ENCODE measurements at regions not wholly inside any gene's neighbourhood (a gene's known extent, or its start where the extent isn't known, plus 50 kb on each side); places are given as distances from the start of the nearest gene placed in this dataset.

DNA sequence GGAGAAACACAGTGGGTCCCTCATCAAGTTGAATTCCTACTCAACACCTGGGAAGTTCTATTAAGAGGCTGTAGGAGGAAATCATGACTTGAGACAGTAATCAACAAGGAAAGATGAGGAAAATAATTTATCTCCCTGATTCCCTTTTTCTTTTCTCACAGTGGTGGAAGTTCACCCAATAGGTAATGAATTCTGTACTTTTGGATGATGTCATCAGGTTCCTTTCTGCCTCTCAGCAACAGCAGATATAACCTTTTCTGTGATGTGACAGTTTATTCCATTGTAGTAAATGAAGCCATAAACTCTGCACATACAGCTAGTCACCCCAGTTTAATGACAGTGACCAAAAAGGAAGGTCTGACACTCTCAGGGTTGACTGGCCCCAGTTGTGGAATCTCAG is 1265.0 kb downstream of the NXPH1 start:
- Mint-ChIP-seq H3K36me3 (ENCODE audit: insufficient read depth) (no peaks in the 10 kb centered on the region), H3K27me3 (no peaks in the 10 kb centered on the region), H3K4me1 (ENCODE audit: low read depth) (no peaks in the 10 kb centered on the region), H3K9me3 (ENCODE audit: low read depth) (no peaks in the 10 kb centered on the region), H3K27ac (no peak overlapping the region), H3K4me3 (ENCODE audit: low read depth) (no peak overlapping the region)
- TF ChIP-seq, protein P1, sequence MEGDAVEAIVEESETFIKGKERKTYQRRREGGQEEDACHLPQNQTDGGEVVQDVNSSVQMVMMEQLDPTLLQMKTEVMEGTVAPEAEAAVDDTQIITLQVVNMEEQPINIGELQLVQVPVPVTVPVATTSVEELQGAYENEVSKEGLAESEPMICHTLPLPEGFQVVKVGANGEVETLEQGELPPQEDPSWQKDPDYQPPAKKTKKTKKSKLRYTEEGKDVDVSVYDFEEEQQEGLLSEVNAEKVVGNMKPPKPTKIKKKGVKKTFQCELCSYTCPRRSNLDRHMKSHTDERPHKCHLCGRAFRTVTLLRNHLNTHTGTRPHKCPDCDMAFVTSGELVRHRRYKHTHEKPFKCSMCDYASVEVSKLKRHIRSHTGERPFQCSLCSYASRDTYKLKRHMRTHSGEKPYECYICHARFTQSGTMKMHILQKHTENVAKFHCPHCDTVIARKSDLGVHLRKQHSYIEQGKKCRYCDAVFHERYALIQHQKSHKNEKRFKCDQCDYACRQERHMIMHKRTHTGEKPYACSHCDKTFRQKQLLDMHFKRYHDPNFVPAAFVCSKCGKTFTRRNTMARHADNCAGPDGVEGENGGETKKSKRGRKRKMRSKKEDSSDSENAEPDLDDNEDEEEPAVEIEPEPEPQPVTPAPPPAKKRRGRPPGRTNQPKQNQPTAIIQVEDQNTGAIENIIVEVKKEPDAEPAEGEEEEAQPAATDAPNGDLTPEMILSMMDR (IDR thresholded peaks at IDR 0.05; ENCODE audit: unreplicated experiment), result no peak
- no peak for DNase-seq (ENCODE audit: low spot score, unreplicated experiment)

DNA sequence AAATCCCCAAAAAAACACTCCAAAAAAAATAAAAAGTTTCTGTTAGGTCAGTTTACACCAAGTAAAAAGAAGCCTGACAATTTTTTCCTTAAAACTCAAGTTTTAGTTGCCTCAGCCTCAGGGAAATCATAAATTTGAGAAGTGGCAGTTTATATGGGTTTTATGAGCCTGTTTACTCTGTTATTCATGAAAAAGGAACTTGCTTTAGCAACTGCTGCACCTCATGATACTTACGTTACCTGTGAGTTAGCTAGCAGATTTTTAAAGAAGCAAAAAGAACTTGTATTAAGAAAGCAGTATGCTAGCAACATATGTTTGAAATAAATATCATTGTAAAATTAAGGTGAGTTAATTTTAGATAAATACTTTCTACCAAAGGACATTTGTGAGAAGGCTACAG is 1264.5 kb upstream of the PHF14 start:
- TF ChIP-seq, protein P1 (IDR thresholded peaks at IDR 0.05; ENCODE audit: unreplicated experiment), result no peak
- no peaks in the 10 kb centered on the region for H3K36me3 Mint-ChIP-seq (ENCODE audit: insufficient read depth)
- H3K4me3 Mint-ChIP-seq (ENCODE audit: low read depth), result no peak overlapping the region
- H3K4me1 Mint-ChIP-seq (ENCODE audit: low read depth), result no peaks in the 10 kb centered on the region
- no peaks in the 10 kb centered on the region for H3K27me3 Mint-ChIP-seq
- H3K9me3 Mint-ChIP-seq (ENCODE audit: low read depth), result no peaks in the 10 kb centered on the region
- no peak overlapping the region for H3K27ac Mint-ChIP-seq
- no peak for DNase-seq (ENCODE audit: low spot score, unreplicated experiment)

DNA sequence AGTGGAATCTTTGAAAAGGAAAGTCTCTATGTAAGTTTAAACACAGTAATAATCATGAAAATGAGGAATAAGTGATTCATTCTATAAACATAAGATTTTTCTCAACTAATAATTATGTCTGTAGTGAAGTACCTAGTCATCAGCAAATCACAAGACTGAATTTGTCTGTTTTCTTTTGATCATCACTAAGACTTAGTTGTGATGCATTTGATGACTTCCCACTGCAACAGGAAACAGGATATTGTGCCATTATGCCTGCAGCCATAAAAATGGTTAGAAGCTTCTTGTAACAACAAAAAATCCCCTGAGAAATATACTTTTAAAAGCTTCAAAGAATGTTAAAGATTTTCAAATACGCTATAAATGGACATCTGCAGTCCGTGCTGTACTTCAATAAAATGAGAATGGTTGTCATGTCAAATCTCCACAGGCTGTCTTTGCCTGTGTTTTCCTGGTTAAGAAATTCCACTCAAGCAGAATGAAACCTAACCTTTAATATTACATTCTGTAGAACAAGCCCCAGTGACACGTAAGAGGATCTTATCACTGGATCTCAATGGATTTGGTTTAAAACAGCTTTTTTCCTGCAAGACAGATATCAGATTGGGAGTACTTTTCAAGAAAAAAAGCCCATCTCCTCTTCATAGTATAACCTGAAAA is 1262.3 kb upstream of the PHF14 start:
- no peaks in the 10 kb centered on the region for H3K36me3 Mint-ChIP-seq (ENCODE audit: insufficient read depth)
- no peak for DNase-seq (ENCODE audit: low spot score, unreplicated experiment)
- no peak overlapping the region for H3K27ac Mint-ChIP-seq
- TF ChIP-seq, protein P1 (IDR thresholded peaks at IDR 0.05; ENCODE audit: unreplicated experiment), result no peak
- no peak overlapping the region for H3K4me3 Mint-ChIP-seq (ENCODE audit: low read depth)
- no peaks in the 10 kb centered on the region for H3K9me3 Mint-ChIP-seq (ENCODE audit: low read depth)
- H3K4me1 Mint-ChIP-seq (ENCODE audit: low read depth), result no peaks in the 10 kb centered on the region
- H3K27me3 Mint-ChIP-seq, result no peaks in the 10 kb centered on the region

DNA sequence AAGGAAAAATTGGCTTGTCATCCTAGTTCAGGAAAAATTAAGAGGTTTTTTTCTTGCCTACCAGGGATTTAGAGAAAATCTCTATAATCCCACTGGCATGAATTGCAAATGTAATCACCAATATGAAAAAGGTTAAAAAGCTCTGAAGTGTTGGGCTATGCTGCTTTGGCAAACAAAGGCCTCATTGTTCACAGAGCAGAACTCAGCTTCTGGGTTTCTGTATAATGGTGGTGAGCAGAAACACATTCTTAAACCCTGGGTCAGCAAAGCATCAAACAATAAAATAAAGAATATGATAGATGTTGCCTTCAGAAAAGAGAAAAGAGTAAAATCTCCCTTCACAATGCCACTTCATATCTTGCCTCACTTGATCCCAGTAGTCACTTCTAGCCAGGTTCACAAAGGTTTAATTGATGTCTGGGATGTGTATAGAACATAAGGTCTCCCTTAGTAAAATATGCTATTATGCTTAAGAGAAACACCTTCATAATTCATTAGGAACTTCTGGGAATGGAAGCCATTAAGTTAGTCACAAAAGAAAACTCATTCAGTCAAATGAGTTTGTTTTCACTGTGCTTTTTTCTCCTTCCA is 1255.5 kb upstream of the PHF14 start:
- peak overlapping the region; percentile 24 for H3K27ac Mint-ChIP-seq

DNA sequence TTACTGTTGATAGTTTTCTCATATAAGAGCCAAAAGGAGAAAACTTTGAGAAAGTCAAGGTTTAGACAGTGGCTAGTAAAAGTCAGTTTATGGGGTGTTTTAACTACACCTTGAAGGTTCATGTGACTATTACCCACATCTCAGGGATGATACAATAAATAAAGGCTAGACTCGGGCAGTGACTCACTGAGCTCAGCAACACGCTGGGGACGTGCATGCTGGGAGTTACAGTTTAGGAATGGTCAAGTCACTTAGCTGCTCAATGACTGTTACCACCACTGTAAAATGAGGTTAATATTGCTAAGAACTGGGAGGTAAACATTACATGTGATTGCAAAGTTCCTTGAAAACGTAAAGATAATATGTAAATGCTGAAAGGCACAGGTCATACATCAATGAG is 1254.4 kb upstream of the PHF14 start:
- no peak overlapping the region for H3K4me3 Mint-ChIP-seq (ENCODE audit: low read depth)
- TF ChIP-seq, protein P1 (IDR thresholded peaks at IDR 0.05; ENCODE audit: unreplicated experiment), result no peak
- DNase-seq (ENCODE audit: low spot score, unreplicated experiment), result no peak
- no peak overlapping the region for H3K27ac Mint-ChIP-seq
- no peaks in the 10 kb centered on the region for H3K9me3 Mint-ChIP-seq (ENCODE audit: low read depth)
- H3K27me3 Mint-ChIP-seq, result no peaks in the 10 kb centered on the region
- H3K4me1 Mint-ChIP-seq (ENCODE audit: low read depth), result peaks cover 3% of the 10 kb centered on the region
- no peaks in the 10 kb centered on the region for H3K36me3 Mint-ChIP-seq (ENCODE audit: insufficient read depth)

More for the DNA sequence above, 1255.5 kb upstream of the PHF14 start:
- Mint-ChIP-seq H3K4me3 (ENCODE audit: low read depth) (no peak overlapping the region), H3K4me1 (ENCODE audit: low read depth) (peaks cover 3% of the 10 kb centered on the region), H3K9me3 (ENCODE audit: low read depth) (no peaks in the 10 kb centered on the region), H3K27me3 (no peaks in the 10 kb centered on the region), H3K36me3 (ENCODE audit: insufficient read depth) (no peaks in the 10 kb centered on the region)
- DNase-seq (ENCODE audit: low spot score, unreplicated experiment), result no peak
- TF ChIP-seq, protein P1 (IDR thresholded peaks at IDR 0.05; ENCODE audit: unreplicated experiment), result no peak
